Mesenchymal stem cell (in vitro differentiated cells and primary cell): ENCODE measurements at regions not wholly inside any gene's neighbourhood (a gene's known extent, or its start where the extent isn't known, plus 50 kb on each side); places are given as distances from the start of the nearest gene placed in this dataset.

Experiments
- DNase-seq: peaks from one replicate; pipeline ENCODE4 v3.0.0-alpha.2; 2013
- H2AFZ ChIP-seq: one replicate; pipeline ENCODE4 v1.6.1; 2013; ENCODE audit warnings: low read depth, mild to moderate bottlenecking, control low read depth, inconsistent platforms, low read length, moderate library complexity
- H2AK5ac ChIP-seq: 2 replicates; pipeline ENCODE4 v1.6.1; 2013; ENCODE audit warnings: low read length, moderate library complexity, mild to moderate bottlenecking, inconsistent platforms; ENCODE audit not compliant: severe bottlenecking
- H2BK120ac ChIP-seq: one replicate; pipeline ENCODE4 v1.6.1; 2013; ENCODE audit warnings: low read depth, mild to moderate bottlenecking, inconsistent platforms, low read length, moderate library complexity
- H2BK12ac ChIP-seq, 2 experiments: one replicate each; pipeline ENCODE4 v1.6.1; 2013; ENCODE audit warnings: inconsistent platforms in 2 of 2, low read length in 2 of 2, mild to moderate bottlenecking in 2 of 2, moderate library complexity in 2 of 2, control low read depth in 1 of 2
- H2BK15ac ChIP-seq: one replicate; pipeline ENCODE4 v1.6.1; 2013; ENCODE audit warnings: mild to moderate bottlenecking, low read depth, inconsistent platforms; ENCODE audit not compliant: poor library complexity, severe bottlenecking
- H2BK5ac ChIP-seq: 2 replicates; pipeline ENCODE4 v1.6.1; 2013; ENCODE audit warnings: low read depth, mild to moderate bottlenecking, low read length, control low read depth, inconsistent platforms; ENCODE audit not compliant: poor library complexity, severe bottlenecking
- H3K14ac ChIP-seq, 2 experiments: one replicate each; pipeline ENCODE4 v1.6.1; 2013; ENCODE audit warnings: inconsistent platforms in 2 of 2, low read length in 2 of 2, control low read depth in 1 of 2, mild to moderate bottlenecking in 1 of 2, moderate library complexity in 1 of 2
- H3K18ac ChIP-seq, 2 experiments: one replicate each; pipeline ENCODE4 v1.6.1; 2013; ENCODE audit warnings: inconsistent platforms in 2 of 2, low read length in 2 of 2, control low read depth in 1 of 2, low read depth in 1 of 2, mild to moderate bottlenecking in 1 of 2
- H3K23ac ChIP-seq, 2 experiments: one replicate each; pipeline ENCODE4 v1.6.1; 2013; ENCODE audit warnings: inconsistent platforms in 2 of 2, low read length in 2 of 2, mild to moderate bottlenecking in 2 of 2, moderate library complexity in 2 of 2, control low read depth in 1 of 2
- H3K27ac ChIP-seq: 2 replicates; pipeline ENCODE4 v1.5.1; 2013; ENCODE audit warnings: mild to moderate bottlenecking, moderate library complexity, low read length, control low read depth, inconsistent platforms; ENCODE audit not compliant: poor library complexity, severe bottlenecking
- H3K27me3 ChIP-seq, 2 experiments: 2 replicates each; pipeline versions ENCODE4 v1.6.1 to v1.7.0; 2013; ENCODE audit warnings: low read length in 2 of 2, mild to moderate bottlenecking in 2 of 2, moderate library complexity in 2 of 2, control low read depth in 1 of 2, inconsistent platforms in 1 of 2; ENCODE audit not compliant: control insufficient read depth in 1 of 2, insufficient read depth in 1 of 2
- H3K36me3 ChIP-seq, 2 experiments: 2 replicates each; pipeline versions ENCODE4 v1.6.1 to v1.7.0; 2013; ENCODE audit warnings: low read length in 2 of 2, control low read depth in 1 of 2, inconsistent platforms in 1 of 2, low read depth in 1 of 2, mild to moderate bottlenecking in 1 of 2; ENCODE audit not compliant: insufficient read depth in 2 of 2, control insufficient read depth in 1 of 2
- H3K4ac ChIP-seq, 2 experiments: one replicate each; pipeline ENCODE4 v1.6.1; 2013; ENCODE audit warnings: inconsistent platforms in 2 of 2, low read length in 2 of 2, mild to moderate bottlenecking in 2 of 2, moderate library complexity in 2 of 2, control low read depth in 1 of 2, low read depth in 1 of 2
- H3K4me1 ChIP-seq: 2 replicates; pipeline ENCODE4 v1.6.1; 2013; ENCODE audit warnings: low read depth, low read length, control low read depth; ENCODE audit not compliant: control insufficient read depth, insufficient read depth
- H3K4me2 ChIP-seq: 2 replicates; pipeline ENCODE4 v1.6.1; 2013; ENCODE audit warnings: low read length, mild to moderate bottlenecking, inconsistent platforms; ENCODE audit not compliant: poor library complexity, severe bottlenecking
- H3K4me3 ChIP-seq, 2 experiments: 2 replicates each; pipeline versions ENCODE4 v1.5.1 to v1.7.0; 2013; ENCODE audit warnings: low read length in 2 of 2, mild to moderate bottlenecking in 2 of 2, control low read depth in 1 of 2, low read depth in 1 of 2; ENCODE audit not compliant: insufficient read depth in 1 of 2
- H3K79me1 ChIP-seq: replicated peaks from 2 replicates; pipeline ENCODE4 v1.6.1; 2013; ENCODE audit warnings: mild to moderate bottlenecking, control low read depth, low read length, inconsistent platforms; ENCODE audit not compliant: poor library complexity, severe bottlenecking
- H3K9ac ChIP-seq: 2 replicates; pipeline ENCODE4 v1.7.0; 2013; ENCODE audit warnings: mild to moderate bottlenecking, low read length, moderate library complexity
- H3K9me3 ChIP-seq: 2 replicates; pipeline ENCODE4 v1.7.0; 2013; ENCODE audit warnings: mild to moderate bottlenecking, low read length; ENCODE audit not compliant: control insufficient read depth
- H4K8ac ChIP-seq: one replicate; pipeline ENCODE4 v1.6.1; 2013; ENCODE audit warnings: inconsistent platforms, mild to moderate bottlenecking, low read length, moderate library complexity
- H4K91ac ChIP-seq: one replicate; pipeline ENCODE4 v1.6.1; 2013; ENCODE audit warnings: mild to moderate bottlenecking, low read length, inconsistent platforms
- WGBS: methylation state at CpG from one replicate; pipeline ENCODE4 v1.1.7; 2013; ENCODE audit warnings: mixed read lengths; 5-methylcytosine and 5-hydroxymethylcytosine counted together

GRCh38 chr18:24987303-24988252, 364.4 kb downstream of the ZNF521 start:
- no peaks in the 10 kb centered on the region for H3K79me1 ChIP-seq
- peak overlapping the region in 1 of 2 experiments; percentile 72 for H3K4ac ChIP-seq
- peak overlapping the region; percentile 89 for H3K9ac ChIP-seq
- peak overlapping the region; percentile 25 for H4K91ac ChIP-seq
- peak overlapping the region; percentile 28 to 38 for H3K18ac ChIP-seq
- no peak overlapping the region for H3K23ac ChIP-seq
- no peaks in the 10 kb centered on the region for H3K27me3 ChIP-seq
- H3K27ac ChIP-seq: no peak overlapping the region
- DNase-seq: peak; percentile 48
- H3K9me3 ChIP-seq: no peaks in the 10 kb centered on the region
- peak overlapping the region in 1 of 2 experiments; percentile 75 for H3K4me3 ChIP-seq
- no peak overlapping the region for H3K4me2 ChIP-seq
- no peak overlapping the region for H4K8ac ChIP-seq
- no peak overlapping the region for H2AK5ac ChIP-seq
- H3K36me3 ChIP-seq: no peaks in the 10 kb centered on the region
- no peak overlapping the region for H2AFZ ChIP-seq
- no peak overlapping the region for H2BK5ac ChIP-seq
- 45% methylated on average over 4 of the region's 9 CpGs for WGBS
- H3K14ac ChIP-seq: no peak overlapping the region
- no peak overlapping the region for H2BK120ac ChIP-seq
- peak overlapping the region in 1 of 2 experiments; percentile 83 for H2BK12ac ChIP-seq
- H2BK15ac ChIP-seq: no peak overlapping the region
- H3K4me1 ChIP-seq: no peaks in the 10 kb centered on the region

DNA sequence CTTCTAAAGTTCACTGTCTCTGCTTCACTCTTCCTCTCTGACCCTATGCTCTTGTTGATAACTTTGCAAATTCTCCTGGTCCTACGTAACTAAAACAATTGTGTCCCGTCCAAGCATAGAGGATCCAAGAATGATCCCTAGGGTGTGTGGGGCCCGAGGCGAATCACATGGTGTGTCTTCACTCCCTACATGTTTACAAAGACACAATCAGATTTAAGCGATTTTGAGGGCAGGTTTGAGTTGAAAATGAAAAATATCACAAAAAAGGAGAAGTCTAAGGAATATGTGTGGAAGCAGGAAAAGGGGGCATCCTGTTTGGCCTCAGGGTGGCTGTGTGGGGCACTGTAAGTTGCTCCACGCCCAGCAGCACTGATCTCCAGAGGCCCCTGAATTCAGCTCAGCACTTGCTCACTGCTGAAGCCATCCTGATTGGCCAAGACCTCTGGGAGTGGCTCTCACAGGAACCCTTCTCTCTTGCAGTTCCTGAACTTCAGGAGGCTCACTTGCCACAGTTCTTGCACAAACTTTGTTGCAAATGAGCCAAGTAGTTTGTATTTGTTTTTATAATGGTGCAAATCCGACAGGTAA, 363.6 kb downstream of the ZNF521 start:
- no peaks in the 10 kb centered on the region for H3K9me3 ChIP-seq
- H3K14ac ChIP-seq: no peak overlapping the region
- no peak overlapping the region for H2BK5ac ChIP-seq
- H3K27ac ChIP-seq: no peak overlapping the region
- H3K18ac ChIP-seq: peak overlapping the region in 1 of 2 experiments; percentile 68
- peak overlapping the region; percentile 89 for H3K9ac ChIP-seq
- H2BK12ac ChIP-seq: peak overlapping the region in 1 of 2 experiments; percentile 71
- H2BK120ac ChIP-seq: no peak overlapping the region
- no peaks in the 10 kb centered on the region for H3K27me3 ChIP-seq
- no peaks in the 10 kb centered on the region for H3K36me3 ChIP-seq
- no peak overlapping the region for H4K8ac ChIP-seq
- 83% methylated on average over 5 of the region's 7 CpGs for WGBS
- H2AFZ ChIP-seq: no peak overlapping the region
- no peak overlapping the region for H4K91ac ChIP-seq
- H3K79me1 ChIP-seq: no peaks in the 10 kb centered on the region
- H2BK15ac ChIP-seq: no peak overlapping the region
- H3K4me2 ChIP-seq: no peak overlapping the region
- no peaks in the 10 kb centered on the region for H3K4me1 ChIP-seq
- DNase-seq: no peak
- no peak overlapping the region for H2AK5ac ChIP-seq
- H3K4ac ChIP-seq: peak overlapping the region in 1 of 2 experiments; percentile 17
- no peak overlapping the region for H3K23ac ChIP-seq
- H3K4me3 ChIP-seq: peak overlapping the region in 1 of 2 experiments; percentile 75

- no peak overlapping the region for H3K4me3 ChIP-seq
- H2BK120ac ChIP-seq: no peak overlapping the region
- H2BK5ac ChIP-seq: no peak overlapping the region
- no peaks in the 10 kb centered on the region for H3K9me3 ChIP-seq
- no peak overlapping the region for H3K4ac ChIP-seq
- H3K4me1 ChIP-seq: no peaks in the 10 kb centered on the region
- H4K8ac ChIP-seq: no peak overlapping the region
- no peak for DNase-seq
- no peak overlapping the region for H3K14ac ChIP-seq
- 87% methylated on average over 7 of the region's 7 CpGs for WGBS
- no peak overlapping the region for H3K4me2 ChIP-seq
- H3K9ac ChIP-seq: no peak overlapping the region
- H2AFZ ChIP-seq: no peak overlapping the region
- no peaks in the 10 kb centered on the region for H3K36me3 ChIP-seq
- no peak overlapping the region for H3K27ac ChIP-seq
- peak overlapping the region in 1 of 2 experiments; percentile 51 for H2BK12ac ChIP-seq
- H4K91ac ChIP-seq: no peak overlapping the region
- no peak overlapping the region for H2BK15ac ChIP-seq
- peak overlapping the region in 1 of 2 experiments; percentile 14 for H3K18ac ChIP-seq
- H3K79me1 ChIP-seq: no peaks in the 10 kb centered on the region
- H3K27me3 ChIP-seq: no peaks in the 10 kb centered on the region
- no peak overlapping the region for H3K23ac ChIP-seq
- H2AK5ac ChIP-seq: no peak overlapping the region
Measured at GRCh38 chr18:24989760-24990593, 362.0 kb downstream of the ZNF521 start.
